Fibroblast of skin of scalp (primary cell): ENCODE measurements at regions not wholly inside any gene's neighbourhood (a gene's known extent, or its start where the extent isn't known, plus 50 kb on each side); places are given as distances from the start of the nearest gene placed in this dataset.

Source experiments
- DNase-seq: peaks from one replicate; pipeline ENCODE4 v3.0.0-alpha.2; 2013

DNA sequence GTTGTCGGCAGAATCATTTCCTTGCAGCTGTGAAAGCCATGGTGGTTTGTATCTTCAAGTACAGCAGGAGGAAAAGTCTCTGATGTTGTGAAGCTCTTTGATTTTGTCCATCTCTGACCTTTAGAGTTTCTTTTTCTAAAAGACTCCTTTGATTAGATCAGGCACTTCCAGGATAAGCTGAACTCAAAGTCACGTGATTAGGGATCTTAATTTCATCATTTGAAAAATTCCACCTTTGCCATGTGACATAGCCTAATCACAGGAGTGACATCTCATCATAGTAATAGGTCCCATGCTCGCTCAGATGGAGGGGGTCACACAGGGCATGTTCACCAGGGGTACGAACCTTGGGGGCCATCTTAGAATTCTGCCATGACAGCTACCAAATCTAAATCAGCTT, 441.5 kb upstream of the CDH4 start:
- DNase-seq: no peak

- no peak for DNase-seq
Observed at GRCh38 chr20:60812561-60812960, 439.5 kb upstream of the CDH4 start.

- DNase-seq: no peak
Observed at GRCh38 chr20:60813066-60813465, 439.0 kb upstream of the CDH4 start.

DNA sequence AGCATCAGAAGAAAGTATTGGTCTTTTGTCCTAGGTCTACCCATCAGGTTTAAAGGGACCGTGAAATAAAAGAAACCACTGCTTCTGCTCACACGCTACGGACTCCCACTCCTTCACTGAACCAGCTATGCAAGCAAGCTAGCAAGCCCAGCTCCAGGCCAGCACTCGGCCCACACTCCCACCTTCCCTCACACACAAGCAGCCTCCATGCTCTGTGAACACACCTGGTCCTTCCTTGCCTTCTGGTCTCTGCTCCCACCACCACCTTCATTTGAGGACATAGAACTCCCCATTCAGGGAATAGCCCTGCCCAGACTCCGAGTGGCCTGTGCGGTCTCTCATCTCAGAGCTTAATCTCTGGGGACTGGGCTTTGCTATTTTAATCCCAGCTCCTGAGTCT, 436.4 kb upstream of the CDH4 start:
- no peak for DNase-seq

GRCh38 chr20:60816901-60817300, 435.2 kb upstream of the CDH4 start:
- no peak for DNase-seq

GRCh38 chr20:60817891-60818290, 434.2 kb upstream of the CDH4 start:
- DNase-seq: no peak

- no peak for DNase-seq
Observed at GRCh38 chr20:60819511-60819910, 432.6 kb upstream of the CDH4 start.

GRCh38 chr20:60820149-60820548, 431.9 kb upstream of the CDH4 start:
- no peak for DNase-seq

DNA sequence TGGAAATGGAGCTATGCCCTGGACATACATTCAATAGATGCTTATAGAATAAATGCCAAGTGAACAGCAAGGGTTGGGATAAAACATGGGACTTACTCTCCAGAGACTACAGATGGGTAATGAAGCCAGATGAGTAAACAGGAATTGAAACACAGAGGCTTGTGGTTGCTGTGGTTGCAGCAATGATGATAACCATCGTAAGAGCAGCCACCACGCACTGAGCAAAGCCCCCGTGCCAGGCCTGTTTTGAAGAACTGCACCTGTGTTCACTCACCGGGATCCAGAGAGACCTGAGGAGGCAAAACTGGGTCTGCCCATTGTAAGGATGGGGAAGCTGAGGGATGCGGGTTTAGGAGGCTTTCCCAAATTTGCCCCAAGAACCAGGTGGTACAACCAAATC, 431.1 kb upstream of the CDH4 start:
- DNase-seq: no peak

DNA sequence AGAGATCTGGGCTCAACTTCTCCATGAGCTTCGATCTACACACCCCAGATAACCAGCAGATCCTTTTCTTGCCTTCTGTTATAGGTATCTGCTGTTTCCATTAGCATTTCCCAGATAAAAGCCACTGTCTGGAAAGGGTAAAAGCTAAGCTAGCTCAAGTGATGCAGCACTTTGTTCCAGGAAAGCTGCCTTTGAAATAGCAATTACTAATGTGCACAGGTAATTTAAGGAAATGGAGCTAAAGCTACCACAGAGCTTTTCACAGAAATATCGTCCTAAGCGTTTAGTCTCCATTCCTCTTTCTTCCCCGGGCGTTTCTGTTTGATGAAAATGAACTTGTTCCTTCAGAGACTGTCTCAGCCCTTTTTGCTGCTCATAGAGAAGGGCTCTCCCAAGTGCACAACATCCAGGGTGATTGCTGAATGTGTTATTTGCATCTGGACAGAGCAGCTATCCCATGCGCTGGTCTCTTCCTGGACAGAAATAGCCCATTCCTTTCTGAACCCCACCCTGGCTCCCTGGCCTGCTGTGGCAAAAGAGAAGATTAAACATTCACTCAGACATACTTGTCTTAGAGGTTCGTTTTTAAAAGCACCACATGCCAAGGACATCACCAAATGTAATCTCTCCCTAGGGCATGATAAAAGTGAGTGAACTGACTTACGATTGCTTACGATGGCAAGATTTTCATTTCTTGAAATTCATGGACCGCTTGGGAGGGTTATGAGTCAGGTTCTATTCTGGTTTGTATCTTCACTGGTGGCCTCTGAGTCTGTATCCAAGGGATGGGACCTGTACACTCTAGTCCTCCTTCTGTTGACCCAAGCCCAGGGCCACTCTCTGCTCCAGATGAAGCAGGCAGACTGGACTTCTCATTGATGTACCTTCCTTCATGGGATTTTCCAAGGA, 429.1 kb upstream of the CDH4 start:
- no peak for DNase-seq

GRCh38 chr20:60835876-60836275, 416.2 kb upstream of the CDH4 start:
- no peak for DNase-seq

GRCh38 chr20:60837173-60837770, 414.8 kb upstream of the CDH4 start:
- no peak for DNase-seq

- DNase-seq: no peak
Observed at GRCh38 chr20:60838297-60838696, 413.8 kb upstream of the CDH4 start.

DNA sequence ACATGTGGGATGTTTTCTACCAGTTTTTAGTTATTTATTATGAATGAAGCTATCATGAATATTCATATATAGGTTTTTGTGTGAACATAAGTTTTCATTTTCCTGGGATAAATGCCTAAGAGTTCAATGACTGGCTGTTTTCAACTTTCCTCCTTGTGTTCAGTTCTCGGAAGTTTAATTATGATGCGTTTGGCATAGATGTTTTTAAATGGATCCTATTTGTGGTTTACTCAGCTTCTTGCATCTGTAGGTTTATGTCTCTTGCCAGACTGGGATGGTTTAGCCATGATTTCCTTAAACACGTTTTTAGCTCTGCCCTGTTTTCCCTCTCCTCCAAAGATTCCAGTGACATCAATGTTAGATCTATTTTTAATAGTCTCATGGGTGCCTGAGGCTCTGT, 411.1 kb upstream of the CDH4 start:
- no peak for DNase-seq

DNA sequence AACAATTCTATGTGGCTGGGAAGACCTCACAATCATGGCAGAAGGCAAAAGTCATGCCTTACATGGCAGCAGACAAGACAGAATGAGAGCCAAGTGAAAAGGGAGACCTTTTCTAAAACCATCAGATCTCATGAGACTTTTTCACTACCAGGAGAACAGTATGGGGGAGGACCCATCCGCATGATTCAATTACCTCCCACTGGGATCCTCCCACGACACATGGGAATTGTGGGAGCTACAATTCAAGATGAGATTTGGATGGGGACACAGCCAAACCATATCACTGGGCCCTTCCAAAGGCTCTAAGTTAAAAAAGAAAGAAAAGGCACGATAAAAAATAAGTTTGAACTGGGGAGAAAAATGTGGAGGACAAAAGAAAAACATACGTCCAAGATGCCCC, 406.9 kb upstream of the CDH4 start:
- peak; percentile 8 for DNase-seq

GRCh38 chr20:60851826-60852704, 400.0 kb upstream of the CDH4 start:
- DNase-seq: no peak

DNA sequence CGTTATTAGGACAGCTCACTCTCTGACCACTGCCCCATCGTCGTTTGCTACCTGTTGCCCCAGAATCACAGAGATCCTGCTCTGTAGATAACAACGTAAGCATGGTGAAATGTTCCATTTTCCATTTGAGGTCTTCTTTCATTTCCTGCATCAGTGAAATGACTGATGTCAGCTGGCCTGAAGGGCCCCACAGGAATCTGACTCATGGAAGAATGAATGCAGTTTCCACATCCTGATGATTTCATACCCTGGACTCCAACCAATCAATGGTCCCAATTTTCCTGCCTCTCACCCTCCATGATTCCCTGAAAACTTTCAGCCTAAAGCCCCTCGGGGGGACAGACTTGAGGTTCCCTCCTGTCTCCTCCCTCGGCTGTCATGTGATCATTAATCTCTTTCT, 394.4 kb upstream of the CDH4 start:
- peak; percentile 64 for DNase-seq

- no peak for DNase-seq
Observed at GRCh38 chr20:60862601-60863000, 389.5 kb upstream of the CDH4 start.

GRCh38 chr20:60863548-60863947, 388.5 kb upstream of the CDH4 start:
- DNase-seq: no peak

- DNase-seq: no peak
Observed at GRCh38 chr20:60867589-60867988, 384.5 kb upstream of the CDH4 start.

- DNase-seq: no peak
Observed at GRCh38 chr20:60868316-60868891, 383.7 kb upstream of the CDH4 start.

DNA sequence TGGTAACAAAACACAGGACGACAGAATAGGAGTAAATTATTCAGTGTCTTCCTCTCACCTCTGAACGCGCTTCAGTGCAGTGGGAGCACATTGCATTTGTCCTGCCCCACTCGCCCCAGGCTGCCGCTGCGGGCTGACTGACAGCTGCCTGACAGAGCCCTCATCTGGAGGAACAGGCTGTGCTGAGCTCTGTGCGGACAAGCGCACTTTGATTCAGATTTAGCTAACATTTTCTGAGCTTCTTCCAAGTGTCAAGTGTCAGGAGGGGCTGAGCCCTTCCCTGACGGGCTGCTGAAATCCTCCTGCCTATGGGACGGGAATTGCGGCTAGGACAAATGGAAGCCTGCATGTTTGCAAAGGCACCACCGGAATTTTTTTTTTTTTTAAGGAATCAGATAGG, 383.0 kb upstream of the CDH4 start:
- no peak for DNase-seq

DNA sequence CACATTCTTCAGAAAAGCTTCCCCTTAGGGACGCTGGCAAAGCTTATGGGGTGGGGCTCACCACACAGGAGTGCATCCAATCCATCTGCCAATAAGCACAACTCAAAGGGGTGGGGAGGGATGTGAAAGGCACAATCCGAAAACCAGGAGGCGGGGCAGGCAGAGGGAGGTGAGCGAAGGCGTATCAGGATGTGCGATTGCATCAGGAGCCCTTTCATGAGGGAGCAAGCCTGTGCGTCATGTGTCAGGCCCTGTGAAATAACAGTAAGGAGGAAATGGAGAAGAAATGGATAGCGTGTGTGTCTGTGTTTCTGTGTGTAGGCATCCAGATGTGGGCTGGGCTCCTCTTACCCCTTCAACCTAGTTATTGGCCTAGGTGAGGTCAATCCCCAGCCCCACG, 382.4 kb upstream of the CDH4 start:
- no peak for DNase-seq
